ENCODE measurements at regions not wholly inside any gene's neighbourhood (a gene's known extent, or its start where the extent isn't known, plus 50 kb on each side); places are given as distances from the start of the nearest gene placed in this dataset.

DNA sequence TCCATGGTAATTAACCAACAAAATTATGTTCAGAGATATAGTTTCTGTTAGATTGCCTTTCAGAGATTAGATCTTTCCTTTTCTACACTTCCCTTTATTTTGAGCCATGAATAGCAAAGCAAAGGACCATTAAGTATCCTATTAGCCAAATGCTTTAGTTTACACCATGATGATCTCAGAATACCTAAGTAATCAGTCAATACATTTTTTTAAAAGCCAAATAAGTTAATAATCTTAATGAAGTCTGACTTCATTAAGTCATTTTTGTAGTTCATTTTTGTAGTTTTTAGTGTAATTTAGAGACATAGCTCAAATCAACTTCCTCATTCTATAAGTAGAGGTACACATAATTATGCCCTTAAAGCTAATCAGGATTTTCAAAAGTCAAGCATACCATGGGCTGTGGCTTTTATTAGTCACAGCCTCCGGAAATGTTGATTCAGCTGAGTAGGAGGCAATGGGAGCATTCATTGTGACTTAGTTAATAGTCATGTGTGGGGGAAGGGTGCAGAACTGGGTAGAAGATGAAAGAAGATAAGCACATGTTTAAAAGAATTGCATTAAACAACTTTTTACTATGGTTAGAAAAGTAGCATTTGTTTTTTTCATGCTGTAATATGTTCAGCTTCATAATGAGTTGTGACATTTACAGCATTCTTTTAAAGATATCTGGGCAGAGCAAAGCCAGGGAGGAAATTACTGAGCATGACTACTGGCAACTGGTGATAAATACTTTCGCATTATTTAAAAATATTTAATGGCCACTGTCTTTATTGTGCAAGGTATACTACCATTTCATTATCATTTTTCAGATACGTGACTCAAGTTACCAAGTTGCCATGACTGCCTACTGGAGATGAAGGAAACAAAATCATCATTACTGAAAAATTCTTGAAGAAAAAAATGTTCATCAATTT is 57.3 kb upstream of the CCDC71L start (continued):
- TF ChIP-seq, protein P1, sequence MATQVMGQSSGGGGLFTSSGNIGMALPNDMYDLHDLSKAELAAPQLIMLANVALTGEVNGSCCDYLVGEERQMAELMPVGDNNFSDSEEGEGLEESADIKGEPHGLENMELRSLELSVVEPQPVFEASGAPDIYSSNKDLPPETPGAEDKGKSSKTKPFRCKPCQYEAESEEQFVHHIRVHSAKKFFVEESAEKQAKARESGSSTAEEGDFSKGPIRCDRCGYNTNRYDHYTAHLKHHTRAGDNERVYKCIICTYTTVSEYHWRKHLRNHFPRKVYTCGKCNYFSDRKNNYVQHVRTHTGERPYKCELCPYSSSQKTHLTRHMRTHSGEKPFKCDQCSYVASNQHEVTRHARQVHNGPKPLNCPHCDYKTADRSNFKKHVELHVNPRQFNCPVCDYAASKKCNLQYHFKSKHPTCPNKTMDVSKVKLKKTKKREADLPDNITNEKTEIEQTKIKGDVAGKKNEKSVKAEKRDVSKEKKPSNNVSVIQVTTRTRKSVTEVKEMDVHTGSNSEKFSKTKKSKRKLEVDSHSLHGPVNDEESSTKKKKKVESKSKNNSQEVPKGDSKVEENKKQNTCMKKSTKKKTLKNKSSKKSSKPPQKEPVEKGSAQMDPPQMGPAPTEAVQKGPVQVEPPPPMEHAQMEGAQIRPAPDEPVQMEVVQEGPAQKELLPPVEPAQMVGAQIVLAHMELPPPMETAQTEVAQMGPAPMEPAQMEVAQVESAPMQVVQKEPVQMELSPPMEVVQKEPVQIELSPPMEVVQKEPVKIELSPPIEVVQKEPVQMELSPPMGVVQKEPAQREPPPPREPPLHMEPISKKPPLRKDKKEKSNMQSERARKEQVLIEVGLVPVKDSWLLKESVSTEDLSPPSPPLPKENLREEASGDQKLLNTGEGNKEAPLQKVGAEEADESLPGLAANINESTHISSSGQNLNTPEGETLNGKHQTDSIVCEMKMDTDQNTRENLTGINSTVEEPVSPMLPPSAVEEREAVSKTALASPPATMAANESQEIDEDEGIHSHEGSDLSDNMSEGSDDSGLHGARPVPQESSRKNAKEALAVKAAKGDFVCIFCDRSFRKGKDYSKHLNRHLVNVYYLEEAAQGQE (IDR thresholded peaks at IDR 0.05; ENCODE audit: low read depth) = no peak
- TF ChIP-seq POLR2AphosphoS5 (IDR thresholded peaks at IDR 0.05; ENCODE audit: low read depth, low read length) (peak; percentile 74; the same call in 1 of the 2 replicates), TCF7L2 (IDR thresholded peaks at IDR 0.05; ENCODE audit: borderline replicate concordance, extremely low read depth, insufficient read depth, insufficient read length) (peak; percentile 84), EZH2phosphoT487 (IDR thresholded peaks at IDR 0.05; ENCODE audit: borderline replicate concordance) (no peak)

DNA sequence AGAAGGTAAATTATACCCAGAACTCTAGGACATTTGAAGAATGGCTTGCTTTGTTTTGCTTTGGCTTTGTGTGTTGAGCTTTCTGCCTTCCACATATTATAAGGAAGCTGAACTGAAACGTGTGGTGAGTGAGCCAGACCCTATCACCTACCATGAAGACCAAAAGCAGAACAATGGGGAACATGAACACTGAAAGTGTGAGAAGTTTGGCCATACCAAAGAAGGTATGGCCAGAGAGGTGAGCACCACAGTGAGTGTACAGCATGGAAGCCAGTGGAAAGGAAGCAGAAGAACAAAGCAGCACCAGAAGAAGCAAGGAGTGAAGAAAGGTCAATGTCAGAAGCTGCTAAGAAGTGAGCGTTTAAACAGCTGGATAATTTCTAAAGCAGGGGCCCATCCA is 59.7 kb upstream of the CCDC71L start:
- no peaks in the 10 kb centered on the region for H4K20me1 ChIP-seq (ENCODE audit: insufficient read depth)
- no peak overlapping the region for H3K9ac ChIP-seq (ENCODE audit: low read length)
- H3K27me3 ChIP-seq (ENCODE audit: insufficient read depth, low read length) = no peaks in the 10 kb centered on the region
- H3K9me3 ChIP-seq (ENCODE audit: control insufficient read depth in 1 of 2, insufficient read depth in 1 of 2, low read depth in 1 of 2, low read length in 2 of 2) = no peaks in the 10 kb centered on the region
- no peaks in the 10 kb centered on the region for H3K36me3 ChIP-seq (ENCODE audit: control insufficient read depth in 1 of 2, insufficient read depth in 2 of 2, low read length in 2 of 2)
- no peaks in the 10 kb centered on the region for H3K79me2 ChIP-seq (ENCODE audit: insufficient read depth, low read length)
- ChIA-PET RAD21 (ENCODE audit: low non-redundant PET in 1 of 2, low total read pairs in 2 of 2, uncharacterized antibody in 2 of 2, unreplicated experiment in 2 of 2) (no interaction called here), POLR2A (interaction anchor here (1.1 kb wide), 1 partner anchor 9 kb away, joined by 3 read pairs; no protein-coding TSS in a partner anchor), CTCF (interaction anchor here (1.0 kb wide), 1 partner anchor 17 kb away, joined by 3 read pairs; no protein-coding TSS in a partner anchor)
- ATAC-seq (no peak), DNase-seq (ENCODE audit: low read depth, low spot score) (no peak)
- intact Hi-C loops (cut with micrococcal nuclease) = no loop called here
- H3K9me2 ChIP-seq (ENCODE audit: insufficient read depth) = no peaks in the 10 kb centered on the region
- no peak overlapping the region for H3K4me2 ChIP-seq (ENCODE audit: low read length)
- peak overlapping the region; percentile 60 for H2AFZ ChIP-seq (ENCODE audit: low read depth, low read length, poor library complexity, severe bottlenecking)
- no TSS peak for BruUV-seq (replicated peaks)
- H3K4me3 ChIP-seq (replicated peaks in 1 of 2; ENCODE audit: low read depth in 1 of 2, low read length in 2 of 2) = no peak overlapping the region
- no peak for TF ChIP-seq TCF7L2 (IDR thresholded peaks at IDR 0.05; ENCODE audit: borderline replicate concordance, extremely low read depth, insufficient read depth, insufficient read length)
- no peak for TF ChIP-seq SP1 (IDR thresholded peaks at IDR 0.05; ENCODE audit: low read depth)
- no peak for TF ChIP-seq EGR1 (IDR thresholded peaks at IDR 0.05; ENCODE audit: low read depth)
- no peak for TF ChIP-seq ZFX (IDR thresholded peaks at IDR 0.05)
- TF ChIP-seq, protein P2, sequence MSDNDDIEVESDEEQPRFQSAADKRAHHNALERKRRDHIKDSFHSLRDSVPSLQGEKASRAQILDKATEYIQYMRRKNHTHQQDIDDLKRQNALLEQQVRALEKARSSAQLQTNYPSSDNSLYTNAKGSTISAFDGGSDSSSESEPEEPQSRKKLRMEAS (IDR thresholded peaks at IDR 0.05) = no peak
- no peak for TF ChIP-seq EZH2phosphoT487 (IDR thresholded peaks at IDR 0.05; ENCODE audit: borderline replicate concordance)
- TF ChIP-seq RAD21 (IDR thresholded peaks at IDR 0.05; ENCODE audit: low read depth) = no peak
- no peak for TF ChIP-seq EZH2 (IDR thresholded peaks at IDR 0.05)
- TF ChIP-seq, protein P3, sequence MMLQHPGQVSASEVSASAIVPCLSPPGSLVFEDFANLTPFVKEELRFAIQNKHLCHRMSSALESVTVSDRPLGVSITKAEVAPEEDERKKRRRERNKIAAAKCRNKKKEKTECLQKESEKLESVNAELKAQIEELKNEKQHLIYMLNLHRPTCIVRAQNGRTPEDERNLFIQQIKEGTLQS (IDR thresholded peaks at IDR 0.05) = no peak
- TF ChIP-seq, protein P1 (IDR thresholded peaks at IDR 0.05; ENCODE audit: low read depth) = no peak
- no peak for TF ChIP-seq CBX3 (IDR thresholded peaks at IDR 0.05; ENCODE audit: low read depth)
- no peak for TF ChIP-seq SIN3A (IDR thresholded peaks at IDR 0.05; ENCODE audit: low read depth)
- TF ChIP-seq YY1 (IDR thresholded peaks at IDR 0.05; ENCODE audit: extremely low read depth, insufficient replicate concordance, low read depth, low read length) = no peak
- no peak for TF ChIP-seq ELF1 (IDR thresholded peaks at IDR 0.05; ENCODE audit: borderline replicate concordance, low read depth)
- TF ChIP-seq SRF (IDR thresholded peaks at IDR 0.05; ENCODE audit: low read depth) = no peak
- no peak overlapping the region for H3K27ac ChIP-seq (ENCODE audit: low read depth, low read length)
- H3K4me1 ChIP-seq (ENCODE audit: control insufficient read depth in 1 of 2, insufficient read depth in 2 of 2, low read length in 2 of 2) = peaks cover 15 to 35% of the 10 kb centered on the region in 2 experiments
